ENCODE measurements at regions not wholly inside any gene's neighbourhood (a gene's known extent, or its start where the extent isn't known, plus 50 kb on each side); places are given as distances from the start of the nearest gene placed in this dataset.

GRCh38 chr5:152884006-152884405 lies 478.9 kb upstream of the NMUR2 start:
- no peak for FAIRE-seq
- no peaks in the 10 kb centered on the region for H3K9me3 ChIP-seq
- no peak for TF ChIP-seq CTCF (IDR thresholded peaks at IDR 0.05)
- no peak for DNase-seq
- no peaks in the 10 kb centered on the region for H3K27me3 ChIP-seq
- no peaks in the 10 kb centered on the region for H3K36me3 ChIP-seq
- H3K27ac ChIP-seq = no peak overlapping the region
- intact Hi-C loops (cut with DNase I) = no loop called here
- ATAC-seq = no peak
- no peak overlapping the region for H3K4me3 ChIP-seq
- no peaks in the 10 kb centered on the region for H3K4me1 ChIP-seq

- ATAC-seq (no peak), FAIRE-seq (no peak), DNase-seq (no peak)
- intact Hi-C loops (cut with DNase I) = no loop called here
- Histone ChIP-seq H3K4me3 (no peak overlapping the region), H3K4me1 (no peaks in the 10 kb centered on the region), H3K27me3 (peaks cover 0 to 7% (median 0%) of the 10 kb centered on the region in 4 donors), H3K9me3 (no peaks in the 10 kb centered on the region), H3K27ac (no peak overlapping the region), H3K36me3 (no peaks in the 10 kb centered on the region)
- no peak for TF ChIP-seq CTCF (IDR thresholded peaks at IDR 0.05)
- WGBS, 2 donors = 53 to 68% methylated on average over 2 of the region's 2 CpGs
Observed at GRCh38 chr5:152900332-152900731, 495.3 kb upstream of the NMUR2 start.

GRCh38 chr5:152901754-152902153 lies 496.7 kb upstream of the NMUR2 start:
- intact Hi-C loops (cut with DNase I) = no loop called here
- WGBS, 2 donors = 40 to 48% methylated on average over 2 of the region's 2 CpGs

GRCh38 chr5:152905286-152905685 lies 500.2 kb upstream of the NMUR2 start:
- ATAC-seq = no peak
- WGBS, 2 donors = 16 to 18% methylated on average over 1 of the region's 1 CpG
- Histone ChIP-seq H3K27ac (no peak overlapping the region), H3K36me3 (no peaks in the 10 kb centered on the region), H3K9me3 (no peaks in the 10 kb centered on the region), H3K27me3 (peaks cover 0 to 7% (median 0%) of the 10 kb centered on the region in 4 donors), H3K4me1 (no peaks in the 10 kb centered on the region), H3K4me3 (no peak overlapping the region)
- intact Hi-C loops (cut with DNase I) = no loop called here
- no peak for DNase-seq
- FAIRE-seq = no peak
- no peak for TF ChIP-seq CTCF (IDR thresholded peaks at IDR 0.05)

More at GRCh38 chr5:152901754-152902153, 496.7 kb upstream of the NMUR2 start:
- Histone ChIP-seq H3K36me3 (no peaks in the 10 kb centered on the region), H3K27ac (no peak overlapping the region), H3K9me3 (no peaks in the 10 kb centered on the region), H3K27me3 (peaks cover 0 to 7% (median 0%) of the 10 kb centered on the region in 4 donors), H3K4me3 (no peak overlapping the region), H3K4me1 (no peaks in the 10 kb centered on the region)
- DNase-seq (no peak), ATAC-seq (no peak), FAIRE-seq (no peak)
- TF ChIP-seq CTCF (IDR thresholded peaks at IDR 0.05) = no peak

GRCh38 chr5:152907488-152908245 lies 502.6 kb upstream of the NMUR2 start:
- intact Hi-C loops (cut with DNase I) = no loop called here
- peaks cover 0 to 6% (median 0%) of the 10 kb centered on the region in 4 donors for H3K27me3 ChIP-seq
- peak overlapping the region in 2 of 4 donors; percentile 50 to 57 for H3K27ac ChIP-seq
- TF ChIP-seq CTCF (IDR thresholded peaks at IDR 0.05) = no peak
- H3K4me3 ChIP-seq = no peak overlapping the region
- FAIRE-seq (no peak), DNase-seq (no peak), ATAC-seq (peak in 3 of 4 donors; percentile 22 to 64 (median 51))
- 40 to 48% methylated on average over 5 of the region's 5 CpGs for WGBS, 2 donors
- H3K4me1 ChIP-seq = no peaks in the 10 kb centered on the region
- H3K9me3 ChIP-seq = no peaks in the 10 kb centered on the region
- no peaks in the 10 kb centered on the region for H3K36me3 ChIP-seq

All from pancreas (tissue), 10 donors.